ENCODE measurements at regions not wholly inside any gene's neighbourhood (a gene's known extent, or its start where the extent isn't known, plus 50 kb on each side); places are given as distances from the start of the nearest gene placed in this dataset.
A peak's percentile ranks its signal among the peaks of the same experiment; 100 is the strongest.

DNA sequence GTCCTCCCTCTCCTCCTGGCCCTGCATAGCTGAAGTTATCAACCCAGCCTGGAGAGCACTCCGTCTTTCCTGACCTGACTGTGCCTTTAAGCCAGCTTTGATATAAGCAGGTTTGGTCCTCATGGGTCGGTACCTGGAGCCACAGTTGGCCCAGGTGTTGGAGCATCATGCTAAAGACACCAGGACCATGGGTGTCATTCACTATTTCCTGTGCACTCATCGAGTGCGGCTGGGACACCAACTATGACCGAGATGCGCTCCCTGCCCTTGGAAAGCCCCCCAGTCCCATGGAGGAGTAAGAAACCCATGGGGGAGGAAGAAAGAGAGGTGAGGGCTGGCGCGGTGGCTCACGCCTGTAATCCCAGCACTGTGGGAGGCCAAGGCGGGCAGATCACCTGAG is 78.9 kb upstream of the CCND2 start:
- no peaks in the 10 kb centered on the region for H3K4me1 ChIP-seq (ENCODE audit: control insufficient read depth, insufficient read depth, low read length)
- TF ChIP-seq, protein P1, sequence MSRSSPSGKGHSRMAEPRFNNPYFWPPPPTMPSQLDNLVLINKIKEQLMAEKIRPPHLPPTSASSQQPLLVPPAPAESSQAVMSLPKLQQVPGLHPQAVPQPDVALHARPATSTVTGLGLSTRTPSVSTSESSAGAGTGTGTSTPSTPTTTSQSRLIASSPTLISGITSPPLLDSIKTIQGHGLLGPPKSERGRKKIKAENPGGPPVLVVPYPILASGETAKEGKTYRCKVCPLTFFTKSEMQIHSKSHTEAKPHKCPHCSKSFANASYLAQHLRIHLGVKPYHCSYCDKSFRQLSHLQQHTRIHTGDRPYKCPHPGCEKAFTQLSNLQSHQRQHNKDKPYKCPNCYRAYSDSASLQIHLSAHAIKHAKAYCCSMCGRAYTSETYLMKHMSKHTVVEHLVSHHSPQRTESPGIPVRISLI (tag by site-specific recombination; IDR thresholded peaks at IDR 0.05) = no peak
- TF ChIP-seq, protein P2, sequence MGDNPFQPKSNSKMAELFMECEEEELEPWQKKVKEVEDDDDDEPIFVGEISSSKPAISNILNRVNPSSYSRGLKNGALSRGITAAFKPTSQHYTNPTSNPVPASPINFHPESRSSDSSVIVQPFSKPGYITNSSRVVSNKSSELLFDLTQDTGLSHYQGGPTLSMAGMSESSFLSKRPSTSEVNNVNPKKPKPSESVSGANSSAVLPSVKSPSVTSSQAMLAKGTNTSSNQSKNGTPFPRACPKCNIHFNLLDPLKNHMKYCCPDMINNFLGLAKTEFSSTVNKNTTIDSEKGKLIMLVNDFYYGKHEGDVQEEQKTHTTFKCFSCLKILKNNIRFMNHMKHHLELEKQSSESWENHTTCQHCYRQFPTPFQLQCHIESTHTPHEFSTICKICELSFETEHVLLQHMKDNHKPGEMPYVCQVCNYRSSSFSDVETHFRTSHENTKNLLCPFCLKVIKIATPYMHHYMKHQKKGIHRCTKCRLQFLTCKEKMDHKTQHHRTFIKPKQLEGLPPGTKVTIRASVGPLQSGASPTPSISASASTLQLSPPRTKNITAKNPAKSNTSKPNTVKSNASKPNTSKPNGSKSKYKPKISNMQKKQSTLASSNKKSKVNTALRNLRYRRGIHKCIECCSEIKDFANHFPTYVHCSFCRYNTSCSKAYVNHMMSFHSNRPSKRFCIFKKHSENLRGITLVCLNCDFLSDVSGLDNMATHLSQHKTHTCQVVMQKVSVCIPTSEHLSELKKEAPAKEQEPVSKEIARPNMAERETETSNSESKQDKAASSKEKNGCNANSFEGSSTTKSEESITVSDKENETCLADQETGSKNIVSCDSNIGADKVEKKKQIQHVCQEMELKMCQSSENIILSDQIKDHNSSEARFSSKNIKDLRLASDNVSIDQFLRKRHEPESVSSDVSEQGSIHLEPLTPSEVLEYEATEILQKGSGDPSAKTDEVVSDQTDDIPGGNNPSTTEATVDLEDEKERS (tag by site-specific recombination; IDR thresholded peaks at IDR 0.05) = no peak
- TF ChIP-seq ZNF610 (tag by site-specific recombination; IDR thresholded peaks at IDR 0.05; ENCODE audit: borderline replicate concordance) (no peak), ZNF23 (tag by site-specific recombination; IDR thresholded peaks at IDR 0.05; ENCODE audit: borderline replicate concordance) (no peak), ZSCAN23 (tag by site-specific recombination; IDR thresholded peaks at IDR 0.05) (no peak), ZNF664 (tag by site-specific recombination; IDR thresholded peaks at IDR 0.05) (no peak), ZNF433 (tag by site-specific recombination; IDR thresholded peaks at IDR 0.05; ENCODE audit: low read depth) (no peak), ZNF837 (tag by site-specific recombination; IDR thresholded peaks at IDR 0.05) (no peak), ZNF549 (tag by site-specific recombination; IDR thresholded peaks at IDR 0.05) (no peak)
- no peaks in the 10 kb centered on the region for H3K9me3 ChIP-seq (ENCODE audit: control insufficient read depth, insufficient read depth, low read depth, low read length)
- no peak overlapping the region for H3K4me3 ChIP-seq (ENCODE audit: low read depth, low read length)
- H3K27ac ChIP-seq (ENCODE audit: extremely low read depth, low read depth, low read length) = no peak overlapping the region
- no peaks in the 10 kb centered on the region for H3K36me3 ChIP-seq (ENCODE audit: control insufficient read depth in 2 of 2, insufficient read depth in 1 of 2, low read length in 2 of 2)
- ChIA-PET CTCF (no interaction called here), POLR2A (no interaction called here)

DNA sequence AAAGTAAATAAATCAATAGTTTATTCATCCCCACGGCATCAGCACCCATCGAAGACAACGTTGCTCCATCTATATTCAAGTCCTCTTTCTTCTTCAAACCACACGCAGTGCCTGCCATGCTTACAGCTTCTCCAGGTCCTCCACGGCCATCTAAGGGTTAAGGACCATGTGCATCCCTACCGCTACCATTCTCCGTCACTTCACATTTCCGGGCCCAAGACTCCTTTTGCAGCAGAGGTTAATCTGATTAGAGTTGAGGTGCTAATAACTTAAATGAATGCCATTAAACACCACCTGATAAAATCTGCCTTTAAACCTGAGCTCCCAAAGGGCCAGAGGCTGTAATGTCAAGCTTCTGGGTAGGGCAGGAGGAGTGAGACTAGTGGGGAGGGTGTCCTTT is 79.7 kb upstream of the CCND2 start:
- no peaks in the 10 kb centered on the region for H3K4me1 ChIP-seq (ENCODE audit: control insufficient read depth, insufficient read depth, low read length)
- no peaks in the 10 kb centered on the region for H3K9me3 ChIP-seq (ENCODE audit: control insufficient read depth, insufficient read depth, low read depth, low read length)
- CTCF ChIA-PET = no interaction called here
- POLR2A ChIA-PET = no interaction called here
- H3K4me3 ChIP-seq (ENCODE audit: low read depth, low read length) = no peak overlapping the region
- H3K27ac ChIP-seq (ENCODE audit: extremely low read depth, low read depth, low read length) = no peak overlapping the region
- H3K36me3 ChIP-seq (ENCODE audit: control insufficient read depth in 2 of 2, insufficient read depth in 1 of 2, low read length in 2 of 2) = no peaks in the 10 kb centered on the region
- TF ChIP-seq ZNF341 (tag by site-specific recombination; IDR thresholded peaks at IDR 0.05; ENCODE audit: low read depth) (no peak), FEZF1 (tag by site-specific recombination; IDR thresholded peaks at IDR 0.05) (0 out of 2 replicates have a peak, but pooled peaks have one; percentile 9), ZNF202 (tag by site-specific recombination; IDR thresholded peaks at IDR 0.05; ENCODE audit: borderline replicate concordance) (no peak), ZNF843 (tag by site-specific recombination; IDR thresholded peaks at IDR 0.05) (no peak), ZNF16 (tag by site-specific recombination; IDR thresholded peaks at IDR 0.05; ENCODE audit: low read depth) (no peak), ZNF548 (tag by site-specific recombination; IDR thresholded peaks at IDR 0.05) (peak; percentile 49; the same call in 1 of the 2 replicates), ZNF501 (tag by site-specific recombination; IDR thresholded peaks at IDR 0.05) (no peak), GLI2 (tag by site-specific recombination; IDR thresholded peaks at IDR 0.05; ENCODE audit: borderline replicate concordance, low read depth) (no peak), ZNF404 (tag by site-specific recombination; IDR thresholded peaks at IDR 0.05) (no peak)
- TF ChIP-seq, protein P3, sequence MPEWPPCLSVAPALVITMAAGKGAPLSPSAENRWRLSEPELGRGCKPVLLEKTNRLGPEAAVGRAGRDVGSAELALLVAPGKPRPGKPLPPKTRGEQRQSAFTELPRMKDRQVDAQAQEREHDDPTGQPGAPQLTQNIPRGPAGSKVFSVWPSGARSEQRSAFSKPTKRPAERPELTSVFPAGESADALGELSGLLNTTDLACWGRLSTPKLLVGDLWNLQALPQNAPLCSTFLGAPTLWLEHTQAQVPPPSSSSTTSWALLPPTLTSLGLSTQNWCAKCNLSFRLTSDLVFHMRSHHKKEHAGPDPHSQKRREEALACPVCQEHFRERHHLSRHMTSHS (tag by site-specific recombination; IDR thresholded peaks at IDR 0.05) = no peak
- TF ChIP-seq, protein P4, sequence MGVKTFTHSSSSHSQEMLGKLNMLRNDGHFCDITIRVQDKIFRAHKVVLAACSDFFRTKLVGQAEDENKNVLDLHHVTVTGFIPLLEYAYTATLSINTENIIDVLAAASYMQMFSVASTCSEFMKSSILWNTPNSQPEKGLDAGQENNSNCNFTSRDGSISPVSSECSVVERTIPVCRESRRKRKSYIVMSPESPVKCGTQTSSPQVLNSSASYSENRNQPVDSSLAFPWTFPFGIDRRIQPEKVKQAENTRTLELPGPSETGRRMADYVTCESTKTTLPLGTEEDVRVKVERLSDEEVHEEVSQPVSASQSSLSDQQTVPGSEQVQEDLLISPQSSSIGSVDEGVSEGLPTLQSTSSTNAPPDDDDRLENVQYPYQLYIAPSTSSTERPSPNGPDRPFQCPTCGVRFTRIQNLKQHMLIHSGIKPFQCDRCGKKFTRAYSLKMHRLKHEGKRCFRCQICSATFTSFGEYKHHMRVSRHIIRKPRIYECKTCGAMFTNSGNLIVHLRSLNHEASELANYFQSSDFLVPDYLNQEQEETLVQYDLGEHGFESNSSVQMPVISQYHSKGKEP (tag by site-specific recombination; IDR thresholded peaks at IDR 0.05) = no peak
